Hematopoietic multipotent progenitor cell (in vitro differentiated cells): ENCODE measurements at regions not wholly inside any gene's neighbourhood (a gene's known extent, or its start where the extent isn't known, plus 50 kb on each side); places are given as distances from the start of the nearest gene placed in this dataset.
A peak's percentile ranks its signal among the peaks of the same experiment; 100 is the strongest.

Source experiments
- DNase-seq, 3 donors: peaks; one replicate each; pipeline ENCODE4 v3.0.0-alpha.2; 2011 to 2015; ENCODE audit warnings: low read depth in 2 of 3, low spot score in 2 of 3

DNA sequence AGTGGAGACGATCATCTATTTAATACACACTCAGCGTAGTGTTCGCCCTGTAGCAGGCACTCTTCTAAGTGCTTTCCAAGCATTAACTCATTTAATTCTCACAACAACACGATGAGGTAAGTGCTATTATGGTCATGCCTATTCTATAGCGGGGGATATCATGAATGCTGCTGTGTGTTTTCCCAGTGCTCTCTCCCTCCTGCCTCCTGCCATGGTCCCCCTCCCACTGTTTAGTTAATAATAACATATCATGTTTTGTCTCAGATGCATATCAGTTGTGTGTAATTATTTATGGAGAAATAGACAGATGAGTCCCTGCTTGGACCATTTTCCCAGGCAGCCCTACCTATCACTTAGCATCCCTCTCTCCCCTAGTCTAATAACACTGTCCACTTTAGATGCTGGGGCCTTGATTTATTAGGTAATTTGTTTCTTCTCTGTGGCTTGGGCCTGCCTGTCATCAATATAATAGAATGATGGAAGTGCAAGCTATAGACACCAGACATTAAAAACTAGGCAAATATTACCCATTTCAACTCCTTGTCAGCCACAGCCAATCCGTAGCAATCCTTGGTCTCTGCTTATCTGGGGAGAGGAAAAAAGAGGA is 122.9 kb upstream of the TLE3 start:
- no peak for DNase-seq

GRCh38 chr15:70219966-70220365 is 122.2 kb upstream of the TLE3 start:
- DNase-seq, result no peak

DNA sequence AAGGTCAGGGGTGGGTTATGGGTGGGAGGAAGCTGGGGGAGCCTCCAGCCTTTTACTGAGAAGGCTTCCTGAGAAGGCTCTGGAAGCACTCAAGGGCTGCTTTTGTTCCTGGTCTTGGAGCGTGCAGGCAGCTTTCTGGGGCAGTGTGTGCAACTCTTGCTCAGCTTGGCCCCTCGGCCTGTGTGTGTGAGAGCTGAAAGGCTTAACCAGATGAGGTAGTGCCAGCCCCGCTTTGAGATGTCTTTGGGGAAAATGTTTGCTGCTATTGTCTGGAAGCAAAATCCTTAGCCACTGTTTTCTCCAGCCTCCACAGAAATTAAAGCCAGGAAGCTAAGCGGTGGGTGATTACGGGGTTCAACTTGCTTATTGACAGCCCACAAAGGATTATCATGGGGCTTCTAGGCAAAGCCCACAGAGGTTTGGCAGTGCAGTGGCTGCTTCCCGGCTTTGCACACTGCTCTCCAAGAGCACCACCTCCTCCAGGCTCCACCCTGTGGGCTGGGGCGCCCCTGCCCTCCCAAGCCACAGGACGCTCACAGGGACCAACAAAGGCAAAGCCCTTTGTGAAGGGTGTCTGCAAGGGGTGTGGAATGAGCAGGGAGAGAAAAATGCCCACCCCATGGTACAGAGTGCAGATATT is 121.7 kb upstream of the TLE3 start:
- DNase-seq, result no peak

DNA sequence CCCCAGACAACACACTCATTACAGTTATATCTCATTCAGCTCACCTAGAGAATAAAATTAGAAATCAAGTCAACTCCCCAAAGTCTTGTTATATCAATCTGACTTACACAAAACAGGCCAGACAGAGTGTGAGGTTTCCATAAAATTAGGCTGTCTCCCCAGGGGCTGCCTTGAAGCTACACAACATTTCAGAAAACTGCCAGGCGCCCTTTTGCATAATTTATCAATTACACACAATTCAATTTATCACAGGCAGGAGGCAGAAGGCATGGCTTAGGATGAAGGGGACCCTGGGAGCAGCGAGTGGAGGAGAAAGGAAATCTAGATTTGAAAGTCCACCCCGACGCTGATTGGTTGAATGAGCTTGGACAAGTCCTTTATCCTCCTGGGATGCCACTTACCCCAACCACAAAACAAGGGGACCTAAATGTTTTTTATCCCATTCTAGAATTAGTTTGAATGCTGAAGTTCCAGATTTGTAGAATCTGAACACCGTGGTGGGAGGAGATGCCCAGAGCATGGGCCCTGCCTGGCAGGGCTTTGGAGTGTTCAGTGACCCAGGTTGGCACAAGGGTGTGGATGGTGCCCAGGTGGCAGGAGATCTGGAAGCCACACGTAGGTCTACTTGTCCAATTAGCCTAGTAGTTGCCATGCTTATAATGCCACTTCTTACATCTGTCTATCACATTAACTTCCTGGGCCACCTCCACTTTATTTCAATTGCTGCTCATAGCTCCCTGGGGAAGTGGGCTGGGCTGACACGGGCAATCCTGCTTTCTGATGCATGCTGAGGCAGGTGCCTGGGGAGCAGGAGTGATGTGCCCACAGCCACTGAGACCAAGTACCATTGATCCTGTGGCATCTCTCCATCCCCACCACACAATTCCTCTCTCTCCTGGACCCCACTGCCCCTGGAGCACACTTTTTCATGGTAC is 119.8 kb upstream of the TLE3 start:
- no peak for DNase-seq

DNA sequence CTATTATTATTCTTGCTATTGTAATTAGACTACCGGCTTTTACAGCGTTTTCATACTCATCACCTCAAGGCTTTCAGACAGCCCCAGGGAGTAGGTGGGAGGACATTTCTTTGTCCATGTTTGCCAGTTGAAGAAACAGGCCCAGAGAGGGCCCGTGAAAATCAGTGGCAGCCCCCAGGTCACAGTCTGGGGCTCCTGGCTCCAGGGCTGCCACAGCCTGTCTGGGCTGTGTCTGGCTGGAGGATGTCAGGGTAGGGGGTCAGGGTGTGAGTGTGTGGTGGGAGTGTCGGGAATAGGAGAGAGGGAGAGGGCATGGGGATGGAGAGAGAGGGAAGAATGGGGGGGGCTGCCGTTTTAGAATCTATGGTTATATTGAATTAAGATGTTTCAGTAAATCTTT is 118.2 kb upstream of the TLE3 start:
- DNase-seq, result no peak

GRCh38 chr15:70214941-70215635 is 117.4 kb upstream of the TLE3 start:
- DNase-seq, result no peak

DNA sequence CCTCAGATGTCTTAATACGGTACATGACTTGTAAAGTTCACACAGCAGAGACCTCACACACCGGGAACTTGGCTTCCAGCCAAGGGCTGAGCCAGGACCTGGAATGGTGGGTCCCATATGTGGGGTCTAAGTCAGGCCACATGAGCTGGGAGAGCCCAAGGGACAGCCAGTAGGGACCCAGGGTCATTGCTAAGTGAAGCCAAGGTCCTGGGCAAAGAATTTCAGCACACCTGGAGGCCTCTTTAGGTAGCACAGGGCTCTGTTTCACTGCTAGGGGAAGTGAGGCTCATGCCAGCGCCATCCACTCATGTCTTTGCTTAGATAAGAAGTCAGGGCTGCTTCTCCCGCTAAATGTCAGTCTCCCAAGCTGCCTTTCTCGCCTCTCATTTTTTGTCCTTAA is 116.6 kb upstream of the TLE3 start:
- DNase-seq, result peak in 2 of 3 donors; percentile 27 to 60

DNA sequence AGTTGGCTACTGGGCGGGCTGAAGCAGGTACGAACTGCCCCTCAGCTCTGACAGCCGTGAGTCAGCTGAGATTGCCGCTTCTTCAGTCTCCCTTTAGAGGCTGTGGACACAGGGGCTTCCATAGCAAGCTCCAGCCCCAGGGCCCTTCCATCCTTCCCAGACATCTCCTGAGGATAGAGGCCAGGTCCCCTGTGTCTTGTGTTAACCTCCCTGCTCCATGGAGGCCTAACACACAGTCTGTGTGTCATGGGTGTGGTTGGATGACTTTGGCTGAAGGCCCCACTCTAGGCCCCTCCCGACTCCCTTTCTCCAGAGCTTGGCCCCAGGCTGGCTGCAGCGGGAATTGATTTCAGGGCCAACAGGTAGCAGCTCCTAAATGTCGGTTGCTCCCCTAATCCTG is 116.1 kb upstream of the TLE3 start:
- no peak for DNase-seq

- DNase-seq, result no peak
These were observed 115.2 kb upstream of the TLE3 start for GRCh38 chr15:70212963-70213315.

GRCh38 chr15:70212286-70212962 is 114.7 kb upstream of the TLE3 start:
- no peak for DNase-seq

GRCh38 chr15:70210528-70210927 is 112.8 kb upstream of the TLE3 start:
- DNase-seq, result peak in 1 of 3 donors; percentile 25

- DNase-seq, result no peak
These were observed 112.4 kb upstream of the TLE3 start for GRCh38 chr15:70210076-70210475.

GRCh38 chr15:70209499-70209898 is 111.8 kb upstream of the TLE3 start:
- DNase-seq, result no peak

DNA sequence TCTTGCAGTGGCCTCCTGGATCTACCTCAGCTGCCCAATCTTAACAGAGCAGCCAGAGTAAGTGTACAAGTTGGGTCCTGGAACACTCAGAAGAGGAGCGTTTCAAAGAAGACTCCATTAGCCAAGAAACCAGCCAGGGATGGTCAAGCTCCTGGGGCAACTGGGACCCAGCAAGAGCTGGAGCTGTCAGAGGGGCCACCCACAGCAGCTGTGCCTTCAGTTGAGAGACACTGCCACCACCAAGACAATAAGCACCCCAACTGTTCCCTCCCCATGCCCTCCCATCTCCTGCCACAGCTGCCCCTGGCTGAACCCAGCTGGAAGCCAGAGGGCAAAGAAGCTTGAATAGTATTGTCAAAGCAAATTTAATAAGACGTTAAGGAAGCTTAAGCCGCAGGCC is 110.6 kb upstream of the TLE3 start:
- DNase-seq, result no peak

DNA sequence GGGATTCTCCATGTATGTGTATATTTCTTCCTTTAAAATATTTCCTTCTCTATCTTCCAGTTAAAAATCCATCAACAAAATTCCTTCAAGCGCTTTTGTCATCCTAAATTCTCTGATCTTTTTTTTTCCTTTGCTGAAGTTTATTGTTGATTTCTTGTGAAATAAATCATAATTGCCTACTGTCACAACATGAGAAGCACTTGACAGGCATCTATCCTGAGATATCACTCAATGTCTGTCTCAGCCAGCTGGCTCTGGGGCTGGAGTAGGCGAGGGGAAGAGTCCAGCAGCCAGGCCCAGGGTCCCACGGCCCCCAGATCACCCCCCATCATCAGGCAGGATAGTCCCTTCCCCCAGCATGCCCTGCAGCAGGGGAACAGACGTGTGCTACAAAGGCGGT is 109.0 kb upstream of the TLE3 start:
- DNase-seq, result no peak

DNA sequence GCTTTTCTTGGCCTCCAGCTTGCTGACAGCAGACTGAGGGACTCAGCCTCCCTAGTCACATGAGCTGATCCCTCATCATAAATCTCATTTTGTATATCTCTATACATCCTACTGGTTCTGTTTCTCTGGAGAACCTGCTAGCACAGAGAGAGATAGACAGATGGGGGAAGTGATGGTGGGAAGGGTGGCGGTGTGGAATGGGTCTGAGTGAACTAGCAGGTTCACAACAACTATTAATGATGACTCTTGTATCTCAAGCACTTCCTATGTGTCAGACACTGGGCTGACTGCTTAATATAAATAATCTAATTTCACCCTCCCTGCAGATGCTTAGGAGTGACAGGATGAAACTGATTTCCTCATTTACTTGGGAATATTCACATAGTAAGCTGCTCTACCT is 106.9 kb upstream of the TLE3 start:
- no peak for DNase-seq

DNA sequence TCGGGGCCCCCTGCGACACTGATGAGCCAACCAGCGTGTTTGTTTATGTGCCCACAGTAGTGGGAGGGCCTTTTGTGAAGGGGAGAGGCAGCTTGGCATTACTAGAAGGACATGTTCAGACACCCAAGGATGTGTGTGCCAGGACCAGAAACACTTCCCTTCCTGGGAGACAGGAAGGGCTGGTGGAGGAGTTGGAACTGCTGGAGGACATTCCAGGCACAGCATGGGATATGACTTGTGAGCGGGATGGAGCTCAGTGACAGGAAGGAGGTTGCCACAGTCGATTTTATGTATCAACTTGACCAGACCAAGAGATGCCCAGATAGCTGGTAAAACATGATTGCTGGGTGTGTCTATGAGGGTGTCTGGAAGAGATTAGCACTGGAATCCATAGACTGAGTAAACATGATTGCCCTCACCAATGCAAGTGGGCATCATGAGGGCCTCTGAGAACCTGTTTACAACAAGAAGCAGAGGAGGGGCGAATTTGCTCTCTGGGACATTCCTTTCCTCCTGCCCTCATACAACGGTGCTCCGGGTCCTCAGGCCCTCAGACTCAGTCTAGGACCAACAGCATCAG is 106.4 kb upstream of the TLE3 start:
- DNase-seq, result no peak

- no peak for DNase-seq
These were observed 105.0 kb upstream of the TLE3 start for GRCh38 chr15:70202756-70203155.

DNA sequence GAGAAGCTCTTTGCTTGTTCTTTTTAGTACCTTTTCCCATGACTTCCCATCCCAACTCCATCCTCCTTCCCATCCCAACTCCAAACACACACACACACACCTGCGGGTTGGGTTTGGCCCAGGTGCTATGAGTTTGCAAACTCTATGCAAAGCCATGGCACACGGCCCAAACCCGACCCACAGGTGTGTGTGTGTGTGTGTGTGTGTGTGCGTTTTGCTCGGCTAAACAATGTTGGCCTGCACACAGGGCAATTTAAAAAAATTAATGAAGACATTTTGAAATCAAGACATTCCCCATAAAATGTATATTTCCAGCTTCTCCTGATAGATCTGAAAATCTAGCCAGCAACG is 103.7 kb upstream of the TLE3 start:
- no peak for DNase-seq
